HG03460 (cell line): ENCODE measurements at regions not wholly inside any gene's neighbourhood (a gene's known extent, or its start where the extent isn't known, plus 50 kb on each side); places are given as distances from the start of the nearest gene placed in this dataset.
"Not testable (repeated sequence)": the region's sequence is repeated elsewhere in the genome, so short reads cannot be mapped to it uniquely, and the experiment has no call there.

Source experiments
- ATAC-seq: cut with Tn5 transposase; IDR thresholded peaks from one replicate; pipeline ENCODE4 v1.9.1; 2021; ENCODE audit not compliant: unreplicated experiment

- no peak for ATAC-seq
Observed at GRCh38 chr1:185408700-185409270, 91.7 kb upstream of the IVNS1ABP start.

DNA sequence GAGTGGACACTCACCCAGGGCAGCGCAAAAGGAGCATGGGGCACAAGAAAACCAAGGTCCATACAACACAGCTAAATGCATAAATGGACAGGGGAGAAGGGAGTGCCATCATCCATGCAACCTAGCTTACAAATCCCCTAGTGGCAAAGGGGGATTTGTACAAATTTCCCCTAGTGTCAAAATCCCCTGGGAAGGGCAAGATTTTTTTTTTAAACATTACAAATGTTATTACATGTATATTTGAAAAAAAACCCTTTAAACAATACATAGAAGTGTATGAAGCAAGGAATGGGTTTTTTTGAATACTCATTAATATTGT, 89.6 kb upstream of the IVNS1ABP start:
- no peak for ATAC-seq

DNA sequence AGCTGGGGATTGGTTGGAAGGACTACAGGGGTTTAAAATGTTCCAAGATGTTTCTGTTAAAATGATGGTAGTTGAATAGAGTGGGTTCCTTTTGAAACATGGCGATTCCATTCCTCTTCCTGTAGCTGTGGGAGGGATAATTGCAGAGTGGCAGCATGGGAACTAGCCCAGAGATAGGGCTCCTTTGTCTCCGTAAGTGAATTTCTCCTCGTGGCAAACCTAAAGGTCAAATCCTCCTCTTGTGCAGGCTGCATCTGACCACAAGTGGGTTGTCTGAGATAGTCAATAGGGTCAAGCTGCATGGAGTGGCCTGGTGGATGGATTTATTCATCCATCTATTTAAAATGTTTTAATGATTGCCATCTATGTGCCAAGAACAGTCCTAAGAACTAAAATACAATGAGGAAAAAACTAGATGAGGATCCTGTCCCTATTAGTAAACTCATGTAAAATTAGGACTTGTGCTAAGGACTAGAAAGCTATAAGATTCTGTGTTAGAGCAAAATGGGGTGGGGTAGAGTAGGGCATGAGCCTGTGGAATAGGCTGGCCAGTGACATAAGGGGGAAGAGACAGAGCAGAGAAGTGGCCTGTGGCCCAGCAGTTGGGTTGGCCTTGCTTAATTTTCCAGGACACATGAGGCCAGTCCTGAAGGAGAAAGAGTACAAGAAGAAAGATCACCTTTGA, 89.1 kb upstream of the IVNS1ABP start:
- ATAC-seq, result no peak

DNA sequence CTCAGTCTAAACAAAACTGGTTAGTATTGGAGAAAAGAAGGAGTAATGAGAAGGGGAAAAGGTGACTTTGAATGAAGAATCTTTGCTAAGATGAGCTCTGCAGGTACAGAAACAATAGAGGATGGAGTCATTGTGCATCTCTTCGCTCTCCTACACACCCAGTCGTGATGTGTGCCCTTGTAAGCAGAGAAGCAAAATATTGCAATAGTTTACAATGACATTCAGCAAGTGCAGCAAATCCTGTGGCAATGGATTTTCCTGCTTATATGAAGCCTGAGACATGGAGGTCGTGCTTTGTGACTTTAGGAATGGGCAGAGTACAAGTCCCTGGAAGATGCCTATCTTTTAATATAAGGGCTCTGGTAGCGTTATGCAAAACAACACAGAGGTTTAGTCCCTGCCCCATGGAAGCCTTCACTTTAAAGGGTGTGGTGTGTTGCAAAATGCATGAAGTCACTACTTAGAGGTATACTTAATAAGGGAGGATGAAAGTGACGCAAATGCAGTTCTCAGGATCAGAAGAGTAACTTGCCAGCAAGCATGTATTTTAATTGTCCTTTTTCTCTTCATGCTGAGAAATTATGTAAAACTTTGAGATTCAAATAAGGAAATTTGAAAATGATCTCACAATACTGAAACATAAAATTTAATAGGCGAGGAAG, 88.0 kb upstream of the IVNS1ABP start:
- no peak for ATAC-seq

GRCh38 chr1:185404291-185404690, 87.2 kb upstream of the IVNS1ABP start:
- ATAC-seq, result no peak

DNA sequence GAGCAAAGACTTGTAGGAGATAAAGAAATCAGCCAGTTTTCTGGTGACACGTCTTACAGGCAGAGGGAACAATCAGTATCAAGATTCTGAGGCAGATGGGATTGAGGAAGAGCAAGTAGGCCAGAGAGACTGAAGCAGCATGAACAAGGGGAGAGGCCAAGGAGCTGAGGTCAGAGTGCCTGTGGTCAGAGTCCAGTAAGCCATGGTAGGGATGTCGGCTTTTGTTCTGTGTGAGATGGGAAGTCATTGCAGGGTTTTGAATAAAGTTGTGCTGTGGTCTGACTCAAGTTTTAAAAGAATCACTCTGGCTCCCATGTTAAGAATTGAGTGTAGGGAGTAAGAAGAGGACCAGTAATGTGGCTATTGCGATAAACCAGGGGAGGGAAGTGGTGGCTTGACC, 85.9 kb upstream of the IVNS1ABP start:
- no peak for ATAC-seq

GRCh38 chr1:185401019-185401418, 84.0 kb upstream of the IVNS1ABP start:
- ATAC-seq, result no peak

DNA sequence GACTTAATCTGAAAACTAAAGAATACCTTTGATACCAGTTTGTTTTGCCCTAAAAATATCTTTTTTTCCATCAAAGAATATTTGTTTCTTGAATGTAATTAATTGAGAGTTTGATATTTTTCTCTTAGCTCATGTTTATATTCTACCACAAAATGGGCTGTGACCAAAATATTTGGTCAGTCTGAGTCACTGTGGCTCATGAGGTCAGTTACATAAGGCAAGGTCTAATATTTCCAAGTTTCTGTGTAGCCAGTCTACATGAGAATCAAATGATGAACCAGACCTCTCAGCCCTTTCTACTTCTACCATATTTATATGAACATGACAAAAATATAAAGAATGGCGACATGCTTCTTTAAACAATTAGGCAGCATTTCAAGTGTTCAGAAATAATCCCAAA, 83.0 kb upstream of the IVNS1ABP start:
- no peak for ATAC-seq

GRCh38 chr1:185398599-185398998, 81.6 kb upstream of the IVNS1ABP start:
- no peak for ATAC-seq

DNA sequence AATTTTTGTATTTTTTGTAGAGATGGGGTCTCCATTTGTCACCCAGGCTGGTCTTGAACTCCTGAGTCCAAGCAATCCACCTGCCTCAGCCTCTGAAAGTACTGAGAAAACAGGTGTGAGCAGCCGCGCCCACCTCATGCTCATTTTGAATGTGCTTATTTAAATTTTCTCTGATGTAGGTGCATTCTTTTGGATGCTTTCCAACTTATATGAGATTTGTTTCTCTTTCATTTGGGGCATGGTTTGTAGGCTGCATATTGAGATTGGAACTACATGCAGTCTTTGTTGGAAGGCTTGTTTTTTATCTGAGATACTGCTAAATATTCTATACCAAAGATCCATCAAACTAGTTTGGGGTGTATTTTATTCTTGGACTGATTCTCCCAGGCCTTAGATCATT, 81.0 kb upstream of the IVNS1ABP start:
- ATAC-seq, result no peak

- no peak for ATAC-seq
Observed at GRCh38 chr1:185397183-185397582, 80.1 kb upstream of the IVNS1ABP start.

DNA sequence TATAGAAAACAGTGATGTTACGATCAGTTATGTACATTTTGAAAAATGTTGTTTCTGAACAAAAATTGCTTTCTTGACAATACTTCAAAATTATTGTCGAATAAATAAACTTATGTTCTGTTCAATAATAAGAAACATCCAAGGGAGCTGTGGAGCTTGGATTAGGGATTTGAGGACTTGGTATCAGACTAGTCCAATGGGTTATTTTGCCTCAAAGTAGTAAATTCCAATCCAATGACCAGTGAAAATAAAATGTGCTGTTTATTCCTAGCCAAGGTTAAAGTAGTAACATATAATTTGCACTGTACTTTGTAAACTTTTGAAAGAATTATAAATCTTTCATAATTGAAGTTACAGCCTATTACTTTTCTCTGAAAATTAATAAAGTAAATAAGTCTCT, 79.1 kb upstream of the IVNS1ABP start:
- no peak for ATAC-seq

GRCh38 chr1:185393815-185394214, 76.8 kb upstream of the IVNS1ABP start:
- ATAC-seq, result no peak

GRCh38 chr1:185393205-185393604, 76.2 kb upstream of the IVNS1ABP start:
- ATAC-seq, result no peak

GRCh38 chr1:185388815-185389214, 71.8 kb upstream of the IVNS1ABP start:
- ATAC-seq, result no peak

- no peak for ATAC-seq
Observed at GRCh38 chr1:185388346-185388745, 71.3 kb upstream of the IVNS1ABP start.

GRCh38 chr1:185385991-185386390, 68.9 kb upstream of the IVNS1ABP start:
- no peak for ATAC-seq

DNA sequence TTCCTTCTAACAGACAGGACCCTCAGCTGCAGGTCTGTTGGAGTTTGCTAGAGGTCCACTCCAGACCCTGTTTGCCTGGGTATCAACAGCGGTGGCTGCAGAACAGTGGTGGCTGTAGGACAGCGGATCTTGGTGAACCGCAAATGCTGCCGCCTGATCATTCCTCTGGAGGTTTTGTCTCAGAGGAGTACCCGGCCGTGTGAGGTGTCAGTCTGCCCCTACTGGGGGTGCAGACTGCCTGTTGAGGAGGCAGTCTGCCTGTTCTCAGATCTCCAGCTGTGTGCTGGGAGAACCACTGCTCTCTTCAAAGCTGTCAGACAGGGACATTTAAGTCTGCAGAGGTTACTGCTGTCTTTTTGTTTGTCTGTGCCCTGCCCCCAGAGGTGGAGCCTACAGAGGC, 66.8 kb upstream of the IVNS1ABP start:
- not testable (repeated sequence) for ATAC-seq

- ATAC-seq, result no peak
Observed at GRCh38 chr1:185377831-185378230, 60.8 kb upstream of the IVNS1ABP start.

GRCh38 chr1:185376840-185377635, 60.0 kb upstream of the IVNS1ABP start:
- ATAC-seq, result no peak

GRCh38 chr1:185376288-185376687, 59.2 kb upstream of the IVNS1ABP start:
- no peak for ATAC-seq

DNA sequence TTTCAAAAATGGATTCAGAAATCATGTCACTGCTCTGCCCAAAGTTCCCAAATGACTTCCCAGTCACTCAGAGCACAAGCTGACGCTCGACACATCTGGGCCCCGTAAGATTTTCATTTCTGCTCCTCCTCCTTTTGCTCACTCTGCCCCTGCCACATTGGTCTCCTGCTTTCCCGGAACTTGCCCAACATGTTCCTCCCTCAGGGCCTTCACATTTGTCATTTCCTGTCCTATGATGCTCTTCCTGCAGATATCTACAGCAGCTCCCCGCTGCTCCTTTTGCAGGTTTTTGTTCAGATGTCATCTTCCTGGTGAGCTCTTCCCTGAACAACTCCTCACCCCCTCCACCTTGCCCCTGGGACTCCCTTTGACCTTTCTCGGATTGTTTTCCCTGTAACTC, 58.5 kb upstream of the IVNS1ABP start:
- no peak for ATAC-seq
